Stimulated activated CD4-positive, alpha-beta T cell treated with anti-CD3 and anti-CD28 coated beads, Interleukin-15, amount 100 ng/mL, for 48 hours (primary cell): ENCODE measurements at regions not wholly inside any gene's neighbourhood (a gene's known extent, or its start where the extent isn't known, plus 50 kb on each side); places are given as distances from the start of the nearest gene placed in this dataset.
"Not testable (repeated sequence)": the region's sequence is repeated elsewhere in the genome, so short reads cannot be mapped to it uniquely, and the experiment has no call there.

Experiments used
- DNase-seq, 2 donors: peaks; one replicate each; pipeline ENCODE4 v3.0.0-alpha.2; 2020; ENCODE audit warnings: low read depth in 2 of 2

- no peak for DNase-seq
Measured at GRCh38 chr10:85448716-85449115, 917.9 kb downstream of the GRID1 start.

GRCh38 chr10:85454386-85454785, 912.2 kb downstream of the GRID1 start:
- no peak for DNase-seq

DNA sequence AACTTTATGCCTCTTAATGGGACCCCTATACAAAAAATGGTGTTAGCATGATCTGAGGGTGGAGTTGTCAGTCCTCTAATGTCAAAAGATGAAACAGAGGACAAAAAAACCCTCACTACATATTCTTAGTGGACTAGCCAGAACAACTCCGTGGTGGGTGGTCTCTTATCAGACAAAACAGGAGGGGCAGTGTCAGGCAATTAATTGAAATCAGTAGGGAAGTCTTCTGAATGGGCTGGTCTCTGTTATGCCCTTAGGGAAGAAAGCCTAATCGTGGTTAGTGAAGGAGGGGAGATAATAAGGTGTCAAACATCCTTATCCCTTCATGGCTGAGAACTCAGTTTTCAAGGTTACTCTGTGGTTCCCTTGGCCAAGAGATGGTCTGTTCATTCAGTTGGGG, 909.4 kb downstream of the GRID1 start:
- DNase-seq, result no peak

- no peak for DNase-seq
Measured at GRCh38 chr10:85458324-85458723, 908.3 kb downstream of the GRID1 start.

- no peak for DNase-seq
Measured at GRCh38 chr10:85459906-85460305, 906.7 kb downstream of the GRID1 start.

DNA sequence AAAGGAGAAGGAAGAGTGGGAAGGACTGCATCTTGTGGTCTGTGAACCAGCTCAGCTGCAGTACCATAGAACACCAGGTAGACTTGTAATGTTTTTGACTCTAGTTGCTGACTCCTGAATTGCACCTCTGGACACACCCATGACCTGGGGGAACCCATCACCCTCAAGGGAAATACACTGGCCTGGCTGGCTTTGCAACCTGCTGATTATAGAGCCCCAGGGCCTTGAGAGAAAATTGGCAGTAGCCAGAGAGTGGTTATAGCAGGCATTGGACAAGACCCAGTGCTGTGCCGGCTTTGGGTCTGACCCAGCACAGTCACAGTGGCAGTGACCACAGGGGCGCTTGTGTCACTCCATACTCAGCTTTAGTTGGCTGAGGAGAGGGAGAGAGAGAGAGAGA, 902.3 kb downstream of the GRID1 start:
- DNase-seq, result no peak

- DNase-seq, result no peak
Measured at GRCh38 chr10:85477979-85478378, 888.6 kb downstream of the GRID1 start.

- DNase-seq, result no peak
Measured at GRCh38 chr10:85490431-85490830, 876.2 kb downstream of the GRID1 start.

DNA sequence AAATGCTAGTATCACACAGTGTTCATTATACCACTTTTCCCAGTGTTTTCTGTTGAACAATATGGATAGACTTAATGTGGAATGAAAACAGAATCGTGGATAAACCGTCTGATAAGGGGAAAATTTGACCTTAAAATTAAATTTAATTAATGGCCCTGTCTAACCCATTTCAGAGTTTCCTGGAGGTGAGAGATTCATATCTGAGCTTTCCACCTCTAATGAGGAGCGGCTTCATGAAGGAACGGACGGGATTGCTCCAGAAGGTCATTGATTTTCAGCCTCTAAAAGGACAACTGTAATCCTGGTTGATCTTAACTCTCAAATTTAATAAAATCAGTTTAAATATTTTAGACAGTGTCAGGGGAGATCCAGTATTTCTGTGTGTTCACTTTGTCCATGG, 874.9 kb downstream of the GRID1 start:
- DNase-seq, result no peak

DNA sequence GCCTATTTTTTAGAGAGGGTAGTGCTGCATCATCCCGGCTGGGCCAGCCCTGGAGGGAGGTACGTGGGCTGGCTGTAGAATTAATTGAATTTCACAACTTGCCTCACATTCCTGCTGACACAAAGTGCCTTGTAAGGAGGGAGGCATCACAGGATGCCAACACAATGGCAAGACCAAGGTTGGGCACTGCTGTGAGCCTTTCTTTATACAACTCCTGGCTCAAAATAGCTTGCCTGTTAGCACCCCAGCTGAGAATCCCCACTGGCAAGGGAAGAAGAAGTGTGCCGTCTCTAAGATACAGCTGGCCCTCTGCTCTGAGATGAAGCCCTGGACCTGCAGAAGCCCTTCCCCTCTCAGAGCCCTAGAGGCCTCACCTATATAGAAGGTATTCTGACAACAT, 873.9 kb downstream of the GRID1 start:
- DNase-seq, result no peak

- DNase-seq, result no peak
Measured at GRCh38 chr10:85493703-85494102, 872.9 kb downstream of the GRID1 start.

DNA sequence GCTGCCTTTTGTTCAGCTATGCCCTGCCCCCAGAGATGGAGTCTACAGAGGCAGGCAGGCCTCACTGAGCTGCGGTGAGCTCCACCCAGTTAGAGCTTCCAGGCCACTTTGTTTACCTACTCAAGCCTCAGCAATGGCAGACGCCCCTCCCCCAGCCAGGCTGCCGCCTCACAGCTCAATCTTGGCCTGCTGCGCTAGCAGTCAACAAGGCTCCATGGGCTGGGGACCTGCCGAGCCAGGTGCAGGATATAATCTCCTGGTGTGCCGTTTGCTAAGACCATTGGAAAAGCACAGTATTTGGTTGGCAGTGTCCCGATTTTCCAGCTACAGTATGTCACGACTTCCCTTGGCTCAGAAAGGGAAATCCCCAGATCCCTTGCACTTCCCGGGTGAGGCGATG, 862.0 kb downstream of the GRID1 start:
- not testable (repeated sequence) for DNase-seq

DNA sequence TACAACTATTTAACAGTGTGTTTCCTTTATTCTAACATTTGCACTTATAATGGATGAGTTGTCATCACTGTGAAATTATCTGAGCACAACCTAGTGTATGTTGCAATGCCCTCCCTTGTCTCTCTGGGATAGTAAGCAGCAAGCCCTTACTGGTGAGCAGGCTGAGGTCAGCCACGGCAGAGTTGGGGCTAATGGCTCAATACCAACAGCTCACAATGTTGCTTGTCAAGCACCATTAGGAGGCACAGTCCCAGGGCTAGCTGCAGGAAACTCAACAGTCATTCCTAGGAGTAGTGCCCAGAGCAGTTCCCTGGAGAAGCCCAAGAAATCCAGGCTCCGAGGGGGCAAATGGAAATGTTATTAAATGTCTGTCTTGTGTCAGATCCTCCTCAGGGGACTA, 858.4 kb downstream of the GRID1 start:
- DNase-seq, result no peak

- no peak for DNase-seq
Measured at GRCh38 chr10:85510682-85511081, 855.9 kb downstream of the GRID1 start.

DNA sequence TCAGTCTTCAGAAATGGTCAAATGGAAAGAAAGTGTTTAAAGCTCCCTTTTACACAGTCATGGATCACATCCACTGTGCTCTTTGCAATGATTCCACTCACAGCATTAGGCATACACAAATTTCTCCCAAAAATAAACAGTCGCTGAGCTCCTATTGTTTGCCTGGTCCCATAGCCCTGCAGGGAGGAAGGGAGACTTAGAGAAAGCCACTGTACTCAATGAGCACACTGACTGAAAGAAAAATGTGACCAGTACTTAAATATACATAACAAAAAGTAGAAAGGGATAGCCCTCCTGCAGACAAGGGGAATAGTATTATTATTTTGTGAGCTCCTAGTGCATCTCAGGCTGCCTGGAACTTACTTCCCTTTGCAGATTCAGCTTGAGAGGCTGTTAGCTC, 853.2 kb downstream of the GRID1 start:
- no peak for DNase-seq

- DNase-seq, result no peak
Measured at GRCh38 chr10:85515316-85515715, 851.3 kb downstream of the GRID1 start.

DNA sequence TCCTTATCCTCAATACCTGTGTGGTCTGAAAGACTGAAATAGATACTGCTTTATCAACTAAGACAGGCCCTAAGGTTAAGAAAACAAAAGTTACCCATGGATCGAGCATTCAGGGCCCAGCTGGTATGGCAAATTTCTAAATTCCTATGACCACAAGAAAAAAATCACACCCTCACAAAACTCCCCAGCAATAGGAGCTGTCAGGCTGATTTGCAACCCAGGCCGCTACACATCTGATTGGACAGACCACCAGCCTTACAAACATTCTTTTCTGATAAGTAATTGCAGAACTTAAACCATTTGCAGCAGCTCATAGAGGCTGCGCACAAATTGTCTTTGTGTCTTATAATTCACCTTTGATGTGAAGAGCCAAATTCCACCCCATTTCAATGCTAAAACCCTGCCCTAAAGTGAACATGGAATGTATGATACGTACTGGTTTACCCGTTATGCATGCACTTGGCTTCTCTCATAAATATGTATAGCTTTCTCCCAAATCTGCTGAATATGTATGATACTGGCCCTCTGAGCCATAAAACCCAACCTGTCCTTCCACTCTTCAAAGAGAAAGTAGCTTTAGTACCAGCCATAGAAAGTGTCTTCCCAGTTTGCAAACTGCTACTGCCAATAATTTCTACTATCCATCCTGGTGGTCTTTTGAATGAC, 842.5 kb downstream of the GRID1 start:
- no peak for DNase-seq

- no peak for DNase-seq
Measured at GRCh38 chr10:85527616-85528317, 838.8 kb downstream of the GRID1 start.

GRCh38 chr10:85528318-85528652, 838.3 kb downstream of the GRID1 start:
- no peak for DNase-seq

DNA sequence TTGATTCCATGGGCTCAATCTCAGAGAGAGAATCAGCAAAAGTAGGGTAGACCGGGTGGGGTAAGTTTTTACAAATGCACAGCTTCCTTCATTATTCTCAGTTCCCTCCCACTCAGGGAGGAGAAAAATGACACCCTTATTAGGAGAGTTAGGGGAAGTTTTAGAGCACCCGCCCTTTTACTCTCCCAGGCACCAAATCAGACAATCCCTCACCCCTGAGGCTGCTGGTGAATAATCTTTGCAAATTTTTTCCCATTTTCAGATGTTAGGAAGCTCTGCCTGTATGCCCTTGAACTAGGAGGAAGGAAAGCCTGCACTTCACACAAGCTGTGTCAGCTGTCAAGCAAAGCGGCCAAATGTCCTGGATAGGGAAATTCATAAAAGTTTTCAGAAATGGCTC, 834.9 kb downstream of the GRID1 start:
- no peak for DNase-seq

DNA sequence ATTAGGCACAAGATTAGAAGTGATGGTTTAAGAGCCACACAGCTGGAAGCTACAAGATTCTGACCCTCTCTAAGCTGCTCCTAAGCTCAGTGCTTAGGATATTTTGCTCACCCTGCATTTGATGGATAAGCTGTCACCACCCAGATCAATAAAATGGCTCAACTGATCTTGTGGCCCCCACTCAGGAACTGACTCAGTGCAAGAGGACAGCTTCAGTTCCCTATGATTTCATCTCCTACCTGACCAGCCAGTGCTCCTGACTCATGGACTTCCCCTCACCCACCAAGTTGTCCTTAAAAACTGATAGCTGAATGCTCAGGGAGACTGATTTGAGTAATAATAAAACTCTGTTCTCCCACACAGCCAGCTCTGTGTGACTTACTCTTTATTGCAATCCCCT, 833.8 kb downstream of the GRID1 start:
- DNase-seq, result no peak

DNA sequence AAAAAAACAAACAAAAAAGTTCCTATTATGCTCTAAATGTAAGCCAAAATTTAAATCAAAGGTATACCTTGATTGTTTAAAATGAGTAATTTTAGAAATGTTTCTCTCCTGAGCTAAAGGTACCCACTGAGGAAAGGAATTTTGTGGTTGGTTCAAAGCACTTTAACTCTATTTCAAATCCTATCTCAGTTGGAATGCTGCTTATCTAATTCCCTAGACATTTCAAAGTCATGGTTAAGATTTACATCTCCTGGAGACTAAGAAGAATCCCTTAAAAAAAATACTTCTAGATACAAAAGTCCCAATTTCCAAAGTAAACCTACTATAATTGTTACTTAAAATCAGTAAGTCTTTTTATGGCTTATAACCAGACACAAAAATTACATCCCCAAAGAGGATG, 830.7 kb downstream of the GRID1 start:
- DNase-seq, result no peak

DNA sequence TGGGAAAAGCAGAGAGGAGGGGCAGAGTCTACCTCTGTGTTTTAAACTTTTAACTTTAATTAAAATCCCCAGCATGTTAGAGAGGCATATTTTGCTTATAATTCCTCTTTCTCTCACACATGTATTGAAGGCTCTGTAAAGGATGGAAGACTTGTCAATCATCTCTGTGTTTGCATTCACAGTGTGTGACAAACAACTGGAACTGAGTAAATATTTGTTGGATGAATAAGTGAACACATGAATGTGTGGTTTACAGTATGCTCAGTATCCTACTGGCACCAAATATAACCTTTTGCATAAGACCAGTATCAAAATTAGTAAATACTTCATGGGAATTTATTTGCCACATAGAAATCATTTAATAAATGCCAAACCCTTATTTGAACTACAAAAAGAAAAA, 829.0 kb downstream of the GRID1 start:
- no peak for DNase-seq

DNA sequence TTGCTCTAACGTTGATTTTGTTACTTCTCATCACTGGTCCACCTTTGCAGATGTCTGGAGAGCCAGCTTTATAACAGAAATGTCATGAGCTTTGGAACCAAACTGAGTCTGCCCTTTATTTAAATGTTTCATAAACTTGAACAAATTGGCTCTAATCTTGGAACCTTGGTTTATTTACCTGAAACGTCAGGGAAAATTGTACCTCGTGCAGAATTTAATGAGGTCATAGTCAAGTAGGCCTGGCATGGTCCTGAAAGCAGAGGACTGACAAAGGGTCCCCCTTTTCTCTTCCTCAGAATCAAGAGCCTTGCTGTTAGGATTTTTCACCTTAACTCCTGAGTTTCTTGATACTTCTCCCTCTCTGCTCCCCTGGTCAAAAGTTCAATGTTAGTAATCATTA, 828.0 kb downstream of the GRID1 start:
- no peak for DNase-seq
